Kidney (tissue), 13 donors: ENCODE measurements at regions not wholly inside any gene's neighbourhood (a gene's known extent, or its start where the extent isn't known, plus 50 kb on each side); places are given as distances from the start of the nearest gene placed in this dataset.

ENCODE experiments used
- DNase-seq, 5 donors: peaks; one replicate each; pipeline ENCODE4 v3.0.0-alpha.2; 2013 to 2020
- FAIRE-seq: peaks from 2 replicates; lab custom pipeline; 2012; peaks lifted over from hg19 to GRCh38; lab: Jason Lieb, UNC
- H3K27ac ChIP-seq, 2 donors: one replicate each; pipeline ENCODE4 v1.7.0; 2013; ENCODE audit warnings: low read depth in 2 of 2, low read length in 2 of 2, inconsistent platforms in 1 of 2
- H3K27me3 ChIP-seq: one replicate; pipeline ENCODE4 v1.7.1; 2013; ENCODE audit warnings: low read length, inconsistent platforms; ENCODE audit not compliant: control insufficient read depth, insufficient read depth
- H3K36me3 ChIP-seq, 3 donors: one replicate each; pipeline versions ENCODE4 v1.7.0 to v1.7.1; 2013; ENCODE audit warnings: low read length in 3 of 3, control low read depth in 1 of 3, inconsistent platforms in 1 of 3; ENCODE audit not compliant: insufficient read depth in 3 of 3, control insufficient read depth in 2 of 3
- H3K4me1 ChIP-seq, 3 donors: one replicate each; pipeline versions ENCODE4 v1.7.0 to v1.7.1; 2013; ENCODE audit warnings: low read length in 3 of 3, inconsistent platforms in 1 of 3, low read depth in 1 of 3; ENCODE audit not compliant: control insufficient read depth in 2 of 3, insufficient read depth in 2 of 3
- H3K4me3 ChIP-seq, 3 donors: one replicate each; pipeline versions ENCODE4 v1.7.0 to v1.8.1; 2013; ENCODE audit warnings: low read length in 3 of 3, control low read depth in 1 of 3, inconsistent platforms in 1 of 3
- H3K9ac ChIP-seq, 3 donors: one replicate each; pipeline versions ENCODE4 v1.7.0 to v1.7.1; 2013; ENCODE audit warnings: low read length in 3 of 3, control low read depth in 1 of 3, inconsistent platforms in 1 of 3
- H3K9me3 ChIP-seq, 3 donors: one replicate each; pipeline versions ENCODE4 v1.7.0 to v1.7.1; 2013; ENCODE audit warnings: low read length in 3 of 3, control low read depth in 1 of 3, inconsistent platforms in 1 of 3; ENCODE audit not compliant: control insufficient read depth in 2 of 3, insufficient read depth in 1 of 3
- CTCF ChIP-seq: IDR thresholded peaks from 3 replicates; pipeline ENCODE4 v1.5.1; 2012; ENCODE audit warnings: mild to moderate bottlenecking, moderate library complexity, borderline replicate concordance; ENCODE audit not compliant: insufficient read depth; ENCODE audit errors: extremely low read depth
- intact Hi-C: fragments of 100-400 bp; cut with DNase I; formaldehyde crosslinking; loops from one replicate; pipeline ENCODE4 v1.11.1; 2022
- donor health status: control.
- donor health status: control.
- donor health status: control.
- donor health status: control.
- donor health status: control.
- donor health status: DM: yes; HTN: yes; CAD: no.
- donor health status: Normal renal cell carcinoma (clear cell type).

DNA sequence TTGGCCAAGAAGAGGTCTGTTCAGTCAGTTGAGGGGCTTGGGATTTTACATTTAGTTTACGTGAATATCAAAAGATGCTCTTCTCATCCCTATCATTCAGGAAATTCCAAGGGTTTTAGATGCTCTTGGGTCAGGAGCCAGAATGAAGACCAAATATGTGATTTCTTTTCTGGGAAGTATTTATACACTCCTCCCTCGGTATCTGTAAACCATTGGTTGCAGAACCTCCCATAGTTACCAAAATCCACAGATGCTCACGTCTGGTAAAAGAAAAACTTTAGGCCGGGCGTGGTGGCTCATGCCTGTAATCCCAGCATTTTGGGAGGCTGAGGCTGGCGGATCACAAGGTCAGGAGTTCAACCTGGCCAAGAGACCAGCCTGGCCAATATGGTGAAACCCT, 75.9 kb downstream of the TNFAIP2 start:
- DNase-seq (peak in 1 of 5 donors; percentile 15), FAIRE-seq (no peak)
- no peaks in the 10 kb centered on the region for H3K36me3 ChIP-seq
- no peaks in the 10 kb centered on the region for H3K27me3 ChIP-seq
- intact Hi-C loops = no loop called here
- H3K27ac ChIP-seq = peak overlapping the region; percentile 55 to 68
- H3K4me1 ChIP-seq = peaks cover 0 to 14% (median 4%) of the 10 kb centered on the region in 3 donors
- no peak for TF ChIP-seq CTCF
- H3K4me3 ChIP-seq = no peak overlapping the region
- H3K9ac ChIP-seq = no peak overlapping the region
- no peaks in the 10 kb centered on the region for H3K9me3 ChIP-seq

DNA sequence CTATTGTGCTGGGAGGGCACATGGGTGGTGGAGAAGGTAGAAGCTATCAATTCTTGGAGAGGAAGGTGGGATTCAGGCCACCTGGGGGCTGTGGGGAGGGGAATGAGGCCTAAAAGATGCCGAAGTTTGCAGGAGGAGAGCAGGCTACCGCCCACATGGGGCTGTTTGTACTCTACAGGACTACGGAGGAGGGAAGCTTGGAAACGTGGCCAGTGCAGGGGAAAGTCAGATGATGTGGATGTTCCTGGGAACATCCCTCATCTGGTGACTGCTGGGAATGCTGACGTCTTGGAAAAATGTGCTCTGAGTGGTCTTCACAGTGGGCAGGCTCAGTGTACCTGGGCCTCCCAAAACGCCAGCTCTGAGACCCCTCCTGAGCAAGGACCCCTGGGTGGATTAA, 78.5 kb downstream of the TNFAIP2 start:
- FAIRE-seq (no peak), DNase-seq (peak in 1 of 5 donors; percentile 25)
- no peaks in the 10 kb centered on the region for H3K27me3 ChIP-seq
- no peaks in the 10 kb centered on the region for H3K9me3 ChIP-seq
- H3K4me1 ChIP-seq = peaks cover 0 to 15% (median 8%) of the 10 kb centered on the region in 3 donors
- H3K9ac ChIP-seq = no peak overlapping the region
- no peak overlapping the region for H3K27ac ChIP-seq
- no peaks in the 10 kb centered on the region for H3K36me3 ChIP-seq
- no peak overlapping the region for H3K4me3 ChIP-seq
- intact Hi-C loops = no loop called here
- TF ChIP-seq CTCF = no peak

GRCh38 chr14:103204852-103205540, 81.7 kb downstream of the TNFAIP2 start:
- peak overlapping the region in 2 of 3 donors; percentile 3 to 36 for H3K4me3 ChIP-seq
- no peaks in the 10 kb centered on the region for H3K36me3 ChIP-seq
- no peaks in the 10 kb centered on the region for H3K27me3 ChIP-seq
- FAIRE-seq = no peak
- H3K9ac ChIP-seq = no peak overlapping the region
- H3K4me1 ChIP-seq = peaks cover 0 to 6% (median 6%) of the 10 kb centered on the region in 3 donors
- peak in 1 of 5 donors; percentile 20 for DNase-seq
- H3K27ac ChIP-seq = peak overlapping the region in 1 of 2 donors; percentile 17
- H3K9me3 ChIP-seq = no peaks in the 10 kb centered on the region
- no peak for TF ChIP-seq CTCF
- intact Hi-C loops = no loop called here

GRCh38 chr14:103205541-103205906, 82.3 kb downstream of the TNFAIP2 start:
- no peak for TF ChIP-seq CTCF
- peak in 1 of 5 donors; percentile 54 for DNase-seq
- no peak for FAIRE-seq
- Histone ChIP-seq H3K9ac (peak overlapping the region in 2 of 3 donors; percentile 65 to 96), H3K4me1 (peaks cover 0 to 6% (median 6%) of the 10 kb centered on the region in 3 donors), H3K27me3 (no peaks in the 10 kb centered on the region), H3K9me3 (no peaks in the 10 kb centered on the region), H3K4me3 (peak overlapping the region in 2 of 3 donors; percentile 91 to 97), H3K36me3 (no peaks in the 10 kb centered on the region), H3K27ac (peak overlapping the region; percentile 96)
- intact Hi-C loops = no loop called here
